OCI-LY7 (cell line): ENCODE measurements at regions not wholly inside any gene's neighbourhood (a gene's known extent, or its start where the extent isn't known, plus 50 kb on each side); places are given as distances from the start of the nearest gene placed in this dataset.

Experiments used
- BruUV-seq: library from RNA; stranded (reverse); fragments of 400-500 nt; replicated peaks from 2 replicates; lab custom pipeline; 2021; lab: Mats Ljungman, UMichigan
- CTCF ChIA-PET: fragments of 300-600 bp; sonication (Branson Sonifier 250); formaldehyde crosslinking; loops from one replicate; lab custom pipeline; 2022; ENCODE audit warnings: antibody characterized with exemption; ENCODE audit not compliant: unreplicated experiment; lab: Charles Lee
- POLR2A ChIA-PET: fragments of 300-600 bp; sonication (Branson Sonifier 250); formaldehyde crosslinking; loops from one replicate; lab custom pipeline; 2022; ENCODE audit warnings: antibody characterized with exemption; lab: Charles Lee
- DNase-seq: peaks from one replicate; pipeline ENCODE4 v3.0.0-alpha.2; 2015; ENCODE audit warnings: low spot score
- H2AFZ ChIP-seq: fragments of 200-600 bp; sonication (generic), shearing (Covaris generic); 2 replicates; pipeline ENCODE4 v1.6.1; 2014; ENCODE audit warnings: mild to moderate bottlenecking, antibody characterized with exemption, low read length, moderate library complexity
- H3K27ac ChIP-seq: fragments of 200-600 bp; sonication (generic); 2 replicates; pipeline ENCODE4 v1.5.1; 2014; ENCODE audit warnings: mixed run types, low read depth, mild to moderate bottlenecking, moderate library complexity, low read length, inconsistent platforms; ENCODE audit not compliant: poor library complexity, severe bottlenecking
- H3K36me3 ChIP-seq: fragments of 200-600 bp; sonication (generic); 2 replicates; pipeline ENCODE4 v1.6.1; 2014; ENCODE audit warnings: mild to moderate bottlenecking, antibody characterized with exemption, low read length, moderate library complexity, mixed read lengths; ENCODE audit not compliant: insufficient read depth
- H3K4me1 ChIP-seq: fragments of 200-600 bp; sonication (generic); 2 replicates; pipeline ENCODE4 v1.5.1; 2014; ENCODE audit warnings: mild to moderate bottlenecking, low read length; ENCODE audit not compliant: insufficient read depth, poor library complexity, severe bottlenecking
- H3K4me2 ChIP-seq: fragments of 200-600 bp; sonication (generic); 2 replicates; pipeline ENCODE4 v1.6.1; 2014; ENCODE audit warnings: mild to moderate bottlenecking, low read length
- H3K4me3 ChIP-seq: fragments of 200-600 bp; sonication (generic); 2 replicates; pipeline ENCODE4 v1.5.1; 2014; ENCODE audit warnings: mild to moderate bottlenecking, low read depth, low read length; ENCODE audit not compliant: poor library complexity, severe bottlenecking
- H3K79me2 ChIP-seq: fragments of 200-600 bp; sonication (generic); 2 replicates; pipeline ENCODE4 v1.6.1; 2016; ENCODE audit warnings: low read depth, mild to moderate bottlenecking, low read length, moderate library complexity, mixed read lengths; ENCODE audit not compliant: insufficient read depth
- H3K9me2 ChIP-seq: fragments of 200-600 bp; sonication (generic); 2 replicates; pipeline ENCODE4 v1.6.1; 2016; ENCODE audit warnings: mild to moderate bottlenecking, low read length, mixed read lengths; ENCODE audit not compliant: insufficient read depth
- H3K9me3 ChIP-seq: fragments of 200-600 bp; sonication (generic); 2 replicates; pipeline ENCODE4 v1.6.1; 2014; ENCODE audit warnings: mild to moderate bottlenecking, mixed run types, low read length, mixed read lengths
- H4K20me1 ChIP-seq: fragments of 200-600 bp; sonication (generic); 2 replicates; pipeline ENCODE4 v1.6.1; 2014; ENCODE audit warnings: mild to moderate bottlenecking, antibody characterized with exemption, low read length, moderate library complexity, mixed read lengths; ENCODE audit not compliant: insufficient read depth
- CTCF ChIP-seq: fragments of 200-600 bp; sonication (generic); conservative IDR thresholded peaks from 2 replicates; pipeline ENCODE4 v1.5.1; 2014; ENCODE audit warnings: mild to moderate bottlenecking, antibody characterized with exemption, low read length, moderate library complexity, mixed read lengths
- EZH2phosphoT487 ChIP-seq: fragments of 200-600 bp; sonication (generic); IDR thresholded peaks from 2 replicates; pipeline ENCODE4 v1.6.1; 2018; ENCODE audit warnings: low read depth, borderline replicate concordance, mild to moderate bottlenecking, mixed run types, antibody characterized with exemption, low read length, moderate library complexity, mixed read lengths
- intact Hi-C: fragments of 100-400 bp; cut with micrococcal nuclease; formaldehyde crosslinking; loops from one replicate; pipeline ENCODE4 v1.10.0; 2022; ENCODE audit not compliant: unreplicated experiment

- no peaks in the 10 kb centered on the region for H3K79me2 ChIP-seq
- intact Hi-C loops = no loop called here
- DNase-seq = no peak
- TF ChIP-seq EZH2phosphoT487 = no peak
- no peaks in the 10 kb centered on the region for H3K4me1 ChIP-seq
- H3K27ac ChIP-seq = no peak overlapping the region
- ChIA-PET POLR2A (interaction anchor here (0.6 kb wide), 1 partner anchor 248 kb away, joined by 3 read pairs; no protein-coding TSS in a partner anchor), CTCF (no interaction called here)
- H3K4me3 ChIP-seq = no peak overlapping the region
- H3K9me2 ChIP-seq = no peaks in the 10 kb centered on the region
- H4K20me1 ChIP-seq = no peaks in the 10 kb centered on the region
- no peaks in the 10 kb centered on the region for H3K36me3 ChIP-seq
- no peak overlapping the region for H3K4me2 ChIP-seq
- no peak overlapping the region for H2AFZ ChIP-seq
- H3K9me3 ChIP-seq = no peaks in the 10 kb centered on the region
- BruUV-seq = no TSS peak
These were observed 432.2 kb upstream of the KLF6 start for GRCh38 chr10:4217187-4217586.

DNA sequence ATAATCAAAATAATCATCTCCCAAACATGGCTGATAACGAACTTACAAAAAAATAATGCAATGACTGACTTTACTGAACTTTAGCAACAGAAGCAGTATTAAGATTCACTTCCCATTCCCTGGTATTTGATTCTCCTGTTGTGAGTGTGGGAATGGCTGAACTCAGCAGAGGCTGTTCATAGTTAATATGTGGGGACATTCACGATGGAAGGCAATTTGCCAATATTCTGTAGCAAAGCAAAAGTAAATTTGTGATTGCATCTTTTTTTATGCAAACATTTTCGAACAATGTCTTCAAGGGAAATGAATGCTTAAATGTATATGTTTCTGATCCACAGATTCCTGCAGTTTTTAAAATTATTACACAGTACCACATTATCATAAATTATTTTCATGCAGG, 431.7 kb upstream of the KLF6 start:
- BruUV-seq = no TSS peak
- Histone ChIP-seq H3K9me3 (no peaks in the 10 kb centered on the region), H3K27ac (no peak overlapping the region), H3K4me3 (no peak overlapping the region), H2AFZ (no peak overlapping the region), H3K9me2 (no peaks in the 10 kb centered on the region), H3K36me3 (no peaks in the 10 kb centered on the region), H3K79me2 (no peaks in the 10 kb centered on the region), H3K4me2 (no peak overlapping the region), H3K4me1 (no peaks in the 10 kb centered on the region), H4K20me1 (no peaks in the 10 kb centered on the region)
- TF ChIP-seq EZH2phosphoT487 = no peak
- no peak for TF ChIP-seq CTCF
- CTCF ChIA-PET = no interaction called here
- DNase-seq = no peak
- POLR2A ChIA-PET = interaction anchor here (0.6 kb wide), 1 partner anchor 249 kb away, joined by 3 read pairs; no protein-coding TSS in a partner anchor
- intact Hi-C loops = no loop called here

DNA sequence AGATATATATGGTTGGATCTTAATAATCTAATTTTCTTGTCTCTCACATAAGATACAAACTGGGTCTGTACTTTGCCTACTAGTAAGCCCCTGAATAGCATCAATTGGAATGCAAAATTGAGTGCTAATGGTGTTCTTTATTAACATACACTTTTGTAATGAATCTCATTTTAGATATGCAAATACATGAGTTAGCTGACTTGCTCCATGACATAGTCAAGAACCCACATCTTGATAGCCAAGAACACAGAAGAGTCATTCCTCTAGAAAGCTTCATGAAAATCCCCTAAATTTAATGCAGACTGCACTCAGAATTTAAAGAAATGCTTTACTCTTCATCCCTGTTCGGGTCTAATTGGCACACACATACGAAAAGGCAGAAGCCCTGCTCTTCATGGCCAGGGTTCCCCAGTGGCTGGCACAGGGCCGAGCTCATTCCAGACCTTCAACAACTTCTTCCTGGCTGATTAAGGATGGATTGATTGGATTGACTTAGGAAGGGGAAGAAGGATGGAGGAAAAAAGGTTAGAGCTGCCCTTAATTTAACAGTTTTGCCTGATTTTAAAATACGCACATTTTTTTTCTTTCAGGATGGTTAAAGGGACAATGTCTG, 431.1 kb upstream of the KLF6 start:
- intact Hi-C loops = no loop called here
- H3K9me2 ChIP-seq = no peaks in the 10 kb centered on the region
- H3K4me2 ChIP-seq = no peak overlapping the region
- CTCF ChIA-PET = no interaction called here
- TF ChIP-seq CTCF (no peak), EZH2phosphoT487 (no peak)
- no peaks in the 10 kb centered on the region for H3K9me3 ChIP-seq
- no peaks in the 10 kb centered on the region for H3K4me1 ChIP-seq
- no TSS peak for BruUV-seq
- no peak overlapping the region for H2AFZ ChIP-seq
- no peaks in the 10 kb centered on the region for H3K36me3 ChIP-seq
- POLR2A ChIA-PET = no interaction called here
- DNase-seq = no peak
- H3K4me3 ChIP-seq = no peak overlapping the region
- H3K79me2 ChIP-seq = no peaks in the 10 kb centered on the region
- H4K20me1 ChIP-seq = no peaks in the 10 kb centered on the region
- H3K27ac ChIP-seq = no peak overlapping the region
